OCI-LY3 (cell line): ENCODE measurements at regions not wholly inside any gene's neighbourhood (a gene's known extent, or its start where the extent isn't known, plus 50 kb on each side); places are given as distances from the start of the nearest gene placed in this dataset.

Source experiments
- CTCF ChIP-seq: fragments of 200-600, 300-600 bp; sonication (generic); IDR thresholded peaks from 2 replicates; pipeline ENCODE4 v1.5.1; 2014; ENCODE audit warnings: antibody characterized with exemption, low read length, low read depth
- EZH2phosphoT487 ChIP-seq: fragments of 200-600 bp; shearing (Covaris generic); IDR thresholded peaks from 2 replicates; pipeline ENCODE4 v1.6.1; 2018; ENCODE audit warnings: antibody characterized with exemption, mixed run types, low read depth

DNA sequence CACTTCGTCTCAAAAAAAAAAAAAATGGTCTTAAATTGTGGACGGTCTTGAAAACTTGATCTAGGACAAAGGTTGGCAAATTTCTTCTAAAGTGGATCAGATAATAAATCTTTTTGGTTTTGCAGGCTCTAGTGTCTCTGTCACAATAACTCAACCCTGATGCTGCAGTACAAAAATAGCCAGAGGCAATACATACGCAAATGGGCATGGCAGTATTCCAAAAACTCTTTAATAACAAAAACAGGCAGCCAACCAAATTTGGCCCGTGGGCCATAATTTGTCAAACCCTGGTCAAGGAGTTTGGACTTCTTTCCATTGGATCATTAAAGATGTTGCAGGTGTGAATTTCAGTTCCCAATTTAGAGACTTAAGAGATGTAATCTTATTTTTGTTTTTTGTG, 93.5 kb upstream of the MRI1 start:
- TF ChIP-seq CTCF (no peak), EZH2phosphoT487 (no peak)
